ENCODE measurements at regions not wholly inside any gene's neighbourhood (a gene's known extent, or its start where the extent isn't known, plus 50 kb on each side); places are given as distances from the start of the nearest gene placed in this dataset.

DNA sequence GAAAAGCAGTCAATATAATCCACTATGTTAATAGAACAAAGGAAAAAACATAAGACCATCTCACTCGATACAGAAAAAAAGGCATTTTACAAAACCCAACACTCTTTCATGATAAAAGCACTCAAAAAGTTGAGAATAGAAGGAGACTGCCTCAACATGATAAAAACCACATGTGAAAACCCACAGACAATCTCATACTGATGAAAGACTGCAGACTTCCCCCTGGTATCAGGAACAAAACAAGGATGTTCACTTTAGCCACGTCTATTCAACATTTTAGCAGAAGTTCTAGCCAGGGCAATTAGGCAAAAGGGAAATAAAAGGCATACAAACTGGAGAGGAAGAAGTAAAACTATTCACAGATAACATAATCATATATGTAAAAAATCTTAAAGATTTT, 285.9 kb downstream of the EIPR1 start:
- H3K4me2 ChIP-seq (ENCODE audit: low read length) = no peak overlapping the region
- H3K27me3 ChIP-seq (ENCODE audit: insufficient read depth, low read length) = peaks cover 12% of the 10 kb centered on the region
- BruUV-seq (replicated peaks) = no TSS peak
- RAD21 ChIA-PET (ENCODE audit: low non-redundant PET in 1 of 2, low total read pairs in 2 of 2, uncharacterized antibody in 2 of 2, unreplicated experiment in 2 of 2) = no interaction called here
- POLR2A ChIA-PET = no interaction called here
- no peaks in the 10 kb centered on the region for H4K20me1 ChIP-seq (ENCODE audit: insufficient read depth)
- no peaks in the 10 kb centered on the region for H3K4me1 ChIP-seq (ENCODE audit: control insufficient read depth in 1 of 2, insufficient read depth in 2 of 2, low read length in 2 of 2)
- no peaks in the 10 kb centered on the region for H3K9me2 ChIP-seq (ENCODE audit: insufficient read depth)
- intact Hi-C loops (cut with micrococcal nuclease) = no loop called here
- H3K4me3 ChIP-seq (replicated peaks in 1 of 2; ENCODE audit: low read depth in 1 of 2, low read length in 2 of 2) = no peak overlapping the region
- H3K27ac ChIP-seq (ENCODE audit: low read depth, low read length) = no peak overlapping the region
- no peak overlapping the region for H2AFZ ChIP-seq (ENCODE audit: low read depth, low read length, poor library complexity, severe bottlenecking)
- H3K79me2 ChIP-seq (ENCODE audit: insufficient read depth, low read length) = no peaks in the 10 kb centered on the region
- H3K36me3 ChIP-seq (ENCODE audit: control insufficient read depth in 1 of 2, insufficient read depth in 2 of 2, low read length in 2 of 2) = no peaks in the 10 kb centered on the region
- H3K9ac ChIP-seq (ENCODE audit: low read length) = no peak overlapping the region
- H3K9me3 ChIP-seq (ENCODE audit: control insufficient read depth in 1 of 2, insufficient read depth in 1 of 2, low read depth in 1 of 2, low read length in 2 of 2) = no peaks in the 10 kb centered on the region
- CTCF ChIA-PET = no interaction called here
- ATAC-seq = no peak
- TF ChIP-seq ELF1 (IDR thresholded peaks at IDR 0.05; ENCODE audit: borderline replicate concordance, low read depth) = no peak
- TF ChIP-seq, protein P1, sequence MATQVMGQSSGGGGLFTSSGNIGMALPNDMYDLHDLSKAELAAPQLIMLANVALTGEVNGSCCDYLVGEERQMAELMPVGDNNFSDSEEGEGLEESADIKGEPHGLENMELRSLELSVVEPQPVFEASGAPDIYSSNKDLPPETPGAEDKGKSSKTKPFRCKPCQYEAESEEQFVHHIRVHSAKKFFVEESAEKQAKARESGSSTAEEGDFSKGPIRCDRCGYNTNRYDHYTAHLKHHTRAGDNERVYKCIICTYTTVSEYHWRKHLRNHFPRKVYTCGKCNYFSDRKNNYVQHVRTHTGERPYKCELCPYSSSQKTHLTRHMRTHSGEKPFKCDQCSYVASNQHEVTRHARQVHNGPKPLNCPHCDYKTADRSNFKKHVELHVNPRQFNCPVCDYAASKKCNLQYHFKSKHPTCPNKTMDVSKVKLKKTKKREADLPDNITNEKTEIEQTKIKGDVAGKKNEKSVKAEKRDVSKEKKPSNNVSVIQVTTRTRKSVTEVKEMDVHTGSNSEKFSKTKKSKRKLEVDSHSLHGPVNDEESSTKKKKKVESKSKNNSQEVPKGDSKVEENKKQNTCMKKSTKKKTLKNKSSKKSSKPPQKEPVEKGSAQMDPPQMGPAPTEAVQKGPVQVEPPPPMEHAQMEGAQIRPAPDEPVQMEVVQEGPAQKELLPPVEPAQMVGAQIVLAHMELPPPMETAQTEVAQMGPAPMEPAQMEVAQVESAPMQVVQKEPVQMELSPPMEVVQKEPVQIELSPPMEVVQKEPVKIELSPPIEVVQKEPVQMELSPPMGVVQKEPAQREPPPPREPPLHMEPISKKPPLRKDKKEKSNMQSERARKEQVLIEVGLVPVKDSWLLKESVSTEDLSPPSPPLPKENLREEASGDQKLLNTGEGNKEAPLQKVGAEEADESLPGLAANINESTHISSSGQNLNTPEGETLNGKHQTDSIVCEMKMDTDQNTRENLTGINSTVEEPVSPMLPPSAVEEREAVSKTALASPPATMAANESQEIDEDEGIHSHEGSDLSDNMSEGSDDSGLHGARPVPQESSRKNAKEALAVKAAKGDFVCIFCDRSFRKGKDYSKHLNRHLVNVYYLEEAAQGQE (IDR thresholded peaks at IDR 0.05; ENCODE audit: low read depth) = no peak
- no peak for TF ChIP-seq FOSL1 (IDR thresholded peaks at IDR 0.05; ENCODE audit: low read depth)
- TF ChIP-seq POLR2A (IDR thresholded peaks at IDR 0.05; ENCODE audit: borderline replicate concordance, extremely low read depth, insufficient read depth, insufficient read length) = no peak
- TF ChIP-seq, protein P2, sequence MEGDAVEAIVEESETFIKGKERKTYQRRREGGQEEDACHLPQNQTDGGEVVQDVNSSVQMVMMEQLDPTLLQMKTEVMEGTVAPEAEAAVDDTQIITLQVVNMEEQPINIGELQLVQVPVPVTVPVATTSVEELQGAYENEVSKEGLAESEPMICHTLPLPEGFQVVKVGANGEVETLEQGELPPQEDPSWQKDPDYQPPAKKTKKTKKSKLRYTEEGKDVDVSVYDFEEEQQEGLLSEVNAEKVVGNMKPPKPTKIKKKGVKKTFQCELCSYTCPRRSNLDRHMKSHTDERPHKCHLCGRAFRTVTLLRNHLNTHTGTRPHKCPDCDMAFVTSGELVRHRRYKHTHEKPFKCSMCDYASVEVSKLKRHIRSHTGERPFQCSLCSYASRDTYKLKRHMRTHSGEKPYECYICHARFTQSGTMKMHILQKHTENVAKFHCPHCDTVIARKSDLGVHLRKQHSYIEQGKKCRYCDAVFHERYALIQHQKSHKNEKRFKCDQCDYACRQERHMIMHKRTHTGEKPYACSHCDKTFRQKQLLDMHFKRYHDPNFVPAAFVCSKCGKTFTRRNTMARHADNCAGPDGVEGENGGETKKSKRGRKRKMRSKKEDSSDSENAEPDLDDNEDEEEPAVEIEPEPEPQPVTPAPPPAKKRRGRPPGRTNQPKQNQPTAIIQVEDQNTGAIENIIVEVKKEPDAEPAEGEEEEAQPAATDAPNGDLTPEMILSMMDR (IDR thresholded peaks at IDR 0.05 in 2 of 3, conservative IDR thresholded peaks at IDR 0.05 in 1 of 3; ENCODE audit: borderline replicate concordance in 1 of 3, insufficient read depth in 1 of 3, low read depth in 2 of 3, low read length in 2 of 3) = no peak
- TF ChIP-seq, protein P3, sequence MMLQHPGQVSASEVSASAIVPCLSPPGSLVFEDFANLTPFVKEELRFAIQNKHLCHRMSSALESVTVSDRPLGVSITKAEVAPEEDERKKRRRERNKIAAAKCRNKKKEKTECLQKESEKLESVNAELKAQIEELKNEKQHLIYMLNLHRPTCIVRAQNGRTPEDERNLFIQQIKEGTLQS (IDR thresholded peaks at IDR 0.05) = no peak
- no peak for TF ChIP-seq TCF7L2 (IDR thresholded peaks at IDR 0.05; ENCODE audit: borderline replicate concordance, extremely low read depth, insufficient read depth, insufficient read length)
- no peak for TF ChIP-seq SRF (IDR thresholded peaks at IDR 0.05; ENCODE audit: low read depth)
- no peak for TF ChIP-seq ZFX (IDR thresholded peaks at IDR 0.05)
- TF ChIP-seq SP1 (IDR thresholded peaks at IDR 0.05; ENCODE audit: low read depth) = no peak
- TF ChIP-seq EZH2 (IDR thresholded peaks at IDR 0.05) = no peak
- TF ChIP-seq CBX3 (IDR thresholded peaks at IDR 0.05; ENCODE audit: low read depth) = no peak
- TF ChIP-seq SIN3A (IDR thresholded peaks at IDR 0.05; ENCODE audit: low read depth) = no peak
- TF ChIP-seq RAD21 (IDR thresholded peaks at IDR 0.05; ENCODE audit: low read depth) = no peak
- TF ChIP-seq POLR2AphosphoS5 (IDR thresholded peaks at IDR 0.05; ENCODE audit: low read depth, low read length) = no peak
- no peak for TF ChIP-seq ZNF274 (IDR thresholded peaks at IDR 0.05; ENCODE audit: low read depth, low read length)
- TF ChIP-seq, protein P4, sequence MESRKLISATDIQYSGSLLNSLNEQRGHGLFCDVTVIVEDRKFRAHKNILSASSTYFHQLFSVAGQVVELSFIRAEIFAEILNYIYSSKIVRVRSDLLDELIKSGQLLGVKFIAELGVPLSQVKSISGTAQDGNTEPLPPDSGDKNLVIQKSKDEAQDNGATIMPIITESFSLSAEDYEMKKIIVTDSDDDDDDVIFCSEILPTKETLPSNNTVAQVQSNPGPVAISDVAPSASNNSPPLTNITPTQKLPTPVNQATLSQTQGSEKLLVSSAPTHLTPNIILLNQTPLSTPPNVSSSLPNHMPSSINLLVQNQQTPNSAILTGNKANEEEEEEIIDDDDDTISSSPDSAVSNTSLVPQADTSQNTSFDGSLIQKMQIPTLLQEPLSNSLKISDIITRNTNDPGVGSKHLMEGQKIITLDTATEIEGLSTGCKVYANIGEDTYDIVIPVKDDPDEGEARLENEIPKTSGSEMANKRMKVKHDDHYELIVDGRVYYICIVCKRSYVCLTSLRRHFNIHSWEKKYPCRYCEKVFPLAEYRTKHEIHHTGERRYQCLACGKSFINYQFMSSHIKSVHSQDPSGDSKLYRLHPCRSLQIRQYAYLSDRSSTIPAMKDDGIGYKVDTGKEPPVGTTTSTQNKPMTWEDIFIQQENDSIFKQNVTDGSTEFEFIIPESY (IDR thresholded peaks at IDR 0.05; ENCODE audit: extremely low read depth, insufficient replicate concordance, low read length) = no peak
- no peak for DNase-seq (ENCODE audit: low read depth, low spot score)

All from HCT116 (cell line).